HepG2 (cell line): ENCODE measurements at regions not wholly inside any gene's neighbourhood (a gene's known extent, or its start where the extent isn't known, plus 50 kb on each side); places are given as distances from the start of the nearest gene placed in this dataset.

Source experiments
- ELF3 ChIP-seq: IDR thresholded peaks from 2 replicates; pipeline ENCODE4 v1.6.1; 2016; ENCODE audit warnings: missing genetic modification reagents, missing compliant biosample characterization
- ESRRA ChIP-seq: sonication (generic); formaldehyde crosslinking; IDR thresholded peaks from 2 replicates; pipeline ENCODE4 v1.5.1; 2020; ENCODE audit warnings: mild to moderate bottlenecking, low read depth, missing genetic modification reagents
- FOXK2 ChIP-seq: fragments of 450-650 bp; IDR thresholded peaks from 2 replicates; pipeline ENCODE4 v1.6.1; 2016
- HIVEP1 ChIP-seq: sonication (generic); formaldehyde crosslinking; IDR thresholded peaks from 2 replicates; pipeline ENCODE4 v1.4.0; 2020; ENCODE audit warnings: mild to moderate bottlenecking, missing genetic modification reagents
- HMGXB3 ChIP-seq: sonication (generic); formaldehyde crosslinking; IDR thresholded peaks from 2 replicates; pipeline ENCODE4 v1.4.0; 2020; ENCODE audit warnings: missing genetic modification reagents, borderline replicate concordance
- KLF16 ChIP-seq, 2 experiments: sonication (generic) in 1 of 2; formaldehyde crosslinking in 1 of 2; IDR thresholded peaks; 2 replicates each; pipeline versions ENCODE4 v1.6.1 to v1.8.0; 2016 to 2023; ENCODE audit warnings: missing genetic modification reagents in 2 of 2, missing compliant biosample characterization in 1 of 2
- NCOA5 ChIP-seq: sonication (generic); formaldehyde crosslinking; IDR thresholded peaks from 2 replicates; pipeline ENCODE4 v1.4.0; 2020; ENCODE audit warnings: missing genetic modification reagents
- PBX2 ChIP-seq: IDR thresholded peaks from 2 replicates; pipeline ENCODE4 v1.6.1; 2016; ENCODE audit warnings: control low read depth
- PRPF4 ChIP-seq: fragments of 200-400 bp; formaldehyde crosslinking; IDR thresholded peaks from 2 replicates; pipeline ENCODE4 v1.6.1; 2016; ENCODE audit warnings: low read length, low read depth; ENCODE audit not compliant: poor library complexity, severe bottlenecking
- SNRNP70 ChIP-seq: fragments of 200-400 bp; formaldehyde crosslinking; IDR thresholded peaks from 2 replicates; pipeline ENCODE4 v1.6.1; 2017; ENCODE audit warnings: mild to moderate bottlenecking, low read depth, low read length, moderate library complexity
- SRSF9 ChIP-seq: fragments of 200-400 bp; formaldehyde crosslinking; IDR thresholded peaks from 2 replicates; pipeline ENCODE4 v1.6.1; 2018; ENCODE audit warnings: borderline replicate concordance, mild to moderate bottlenecking, low read depth, low read length; ENCODE audit not compliant: insufficient read depth, poor library complexity, severe bottlenecking
- ZBTB44 ChIP-seq: sonication (generic); formaldehyde crosslinking; IDR thresholded peaks from 2 replicates; pipeline ENCODE4 v1.4.0; 2020; ENCODE audit warnings: missing genetic modification reagents
- ZFP37 ChIP-seq: sonication (generic); formaldehyde crosslinking; IDR thresholded peaks from 2 replicates; pipeline ENCODE4 v1.4.0; 2020; ENCODE audit warnings: missing genetic modification reagents, borderline replicate concordance
- ZMAT3 ChIP-seq: sonication (generic); formaldehyde crosslinking; conservative IDR thresholded peaks from 2 replicates; pipeline ENCODE4 v1.7.0; 2021; ENCODE audit warnings: missing genetic modification reagents
- ZNF264 ChIP-seq: sonication (generic); formaldehyde crosslinking; IDR thresholded peaks from 2 replicates; pipeline ENCODE4 v1.4.0; 2020; ENCODE audit warnings: missing genetic modification reagents
- ZNF335 ChIP-seq: sonication (generic); formaldehyde crosslinking; IDR thresholded peaks from 2 replicates; pipeline ENCODE4 v1.4.0; 2020; ENCODE audit warnings: missing genetic modification reagents
- ZNF550 ChIP-seq: sonication (generic); formaldehyde crosslinking; IDR thresholded peaks from 2 replicates; pipeline ENCODE4 v1.4.0; 2020; ENCODE audit warnings: mild to moderate bottlenecking, missing genetic modification reagents, borderline replicate concordance
- ZNF580 ChIP-seq: IDR thresholded peaks from 2 replicates; pipeline ENCODE4 v1.6.1; 2016; ENCODE audit warnings: low read depth, borderline replicate concordance
- ZNF644 ChIP-seq: IDR thresholded peaks from 2 replicates; pipeline ENCODE4 v1.6.1; 2016; ENCODE audit warnings: low read depth
- ZNF792 ChIP-seq: IDR thresholded peaks from 2 replicates; pipeline ENCODE4 v1.6.1; 2016

- TF ChIP-seq PRPF4 (no peak), ZBTB44 (CRISPR knock-in tag) (peak; percentile 86; the same call in 1 of the 2 replicates), ZNF335 (CRISPR knock-in tag) (peak; percentile 71; the same call in 1 of the 2 replicates), ZNF264 (CRISPR knock-in tag) (0 out of 2 replicates have a peak, but pooled peaks have one; percentile 30), ESRRA (CRISPR knock-in tag) (no peak), HMGXB3 (CRISPR knock-in tag) (0 out of 2 replicates have a peak, but pooled peaks have one; percentile 36), ZNF792 (CRISPR knock-in tag) (0 out of 2 replicates have a peak, but pooled peaks have one; percentile 62), FOXK2 (no peak), SRSF9 (no peak), NCOA5 (no peak), ZMAT3 (CRISPR knock-in tag) (peak; percentile 42; the same call in 1 of the 2 replicates), ZNF644 (CRISPR knock-in tag) (no peak), PBX2 (no peak), ZNF580 (CRISPR knock-in tag) (0 out of 2 replicates have a peak, but pooled peaks have one; percentile 39), ZFP37 (CRISPR knock-in tag) (0 out of 2 replicates have a peak, but pooled peaks have one; percentile 50), KLF16 (CRISPR knock-in tag; IDR thresholded peaks at IDR 0.05) (peak in 1 of 2 experiments; percentile 61; a peak in 2 of 4 replicates), ZNF550 (no peak), ELF3 (peak; percentile 59), HIVEP1 (CRISPR knock-in tag) (no peak), SNRNP70 (no peak)
Observed at GRCh38 chr3:68306571-68306970, 625.8 kb downstream of the TAFA4 start (continued).
